OCI-LY1 (cell line): ENCODE measurements at regions not wholly inside any gene's neighbourhood (a gene's known extent, or its start where the extent isn't known, plus 50 kb on each side); places are given as distances from the start of the nearest gene placed in this dataset.

Experiments used
- EZH2 ChIP-seq: fragments of 200-600 bp; sonication (generic), shearing (Covaris generic); IDR thresholded peaks from 2 replicates; pipeline ENCODE4 v1.8.0; 2017; ENCODE audit warnings: borderline replicate concordance, mixed run types, mild to moderate bottlenecking, antibody characterized with exemption, low read length, moderate library complexity, mixed read lengths
- TF ChIP-seq, protein P1 (sequence below): fragments of 200-600 bp; sonication (generic), shearing (Covaris generic); IDR thresholded peaks from 2 replicates; pipeline ENCODE4 v1.5.1; 2017; ENCODE audit warnings: mild to moderate bottlenecking, antibody characterized with exemption, low read length, moderate library complexity, mixed read lengths

GRCh38 chr11:15671216-15671615, 556.5 kb downstream of the INSC start:
- TF ChIP-seq, protein P1, sequence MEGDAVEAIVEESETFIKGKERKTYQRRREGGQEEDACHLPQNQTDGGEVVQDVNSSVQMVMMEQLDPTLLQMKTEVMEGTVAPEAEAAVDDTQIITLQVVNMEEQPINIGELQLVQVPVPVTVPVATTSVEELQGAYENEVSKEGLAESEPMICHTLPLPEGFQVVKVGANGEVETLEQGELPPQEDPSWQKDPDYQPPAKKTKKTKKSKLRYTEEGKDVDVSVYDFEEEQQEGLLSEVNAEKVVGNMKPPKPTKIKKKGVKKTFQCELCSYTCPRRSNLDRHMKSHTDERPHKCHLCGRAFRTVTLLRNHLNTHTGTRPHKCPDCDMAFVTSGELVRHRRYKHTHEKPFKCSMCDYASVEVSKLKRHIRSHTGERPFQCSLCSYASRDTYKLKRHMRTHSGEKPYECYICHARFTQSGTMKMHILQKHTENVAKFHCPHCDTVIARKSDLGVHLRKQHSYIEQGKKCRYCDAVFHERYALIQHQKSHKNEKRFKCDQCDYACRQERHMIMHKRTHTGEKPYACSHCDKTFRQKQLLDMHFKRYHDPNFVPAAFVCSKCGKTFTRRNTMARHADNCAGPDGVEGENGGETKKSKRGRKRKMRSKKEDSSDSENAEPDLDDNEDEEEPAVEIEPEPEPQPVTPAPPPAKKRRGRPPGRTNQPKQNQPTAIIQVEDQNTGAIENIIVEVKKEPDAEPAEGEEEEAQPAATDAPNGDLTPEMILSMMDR, result no peak
- no peak for TF ChIP-seq EZH2
